Retina (tissue), 1 donor: ENCODE measurements at regions not wholly inside any gene's neighbourhood (a gene's known extent, or its start where the extent isn't known, plus 50 kb on each side); places are given as distances from the start of the nearest gene placed in this dataset.
A peak's percentile ranks its signal among the peaks of the same experiment; 100 is the strongest.

Source experiments
- DNase-seq: peaks from one replicate; pipeline ENCODE4 v3.0.0-alpha.2; 2016

- no peak for DNase-seq
Observed at GRCh38 chr2:21404827-21405625, 281.3 kb downstream of the TDRD15 start.

- no peak for DNase-seq
Observed at GRCh38 chr2:21406386-21406785, 282.6 kb downstream of the TDRD15 start.

GRCh38 chr2:21406911-21407310, 283.1 kb downstream of the TDRD15 start:
- DNase-seq: no peak

- DNase-seq: no peak
Observed at GRCh38 chr2:21407851-21408250, 284.1 kb downstream of the TDRD15 start.

GRCh38 chr2:21411741-21412140, 288.0 kb downstream of the TDRD15 start:
- no peak for DNase-seq

GRCh38 chr2:21412944-21413443, 289.2 kb downstream of the TDRD15 start:
- no peak for DNase-seq

GRCh38 chr2:21415234-21415633, 291.5 kb downstream of the TDRD15 start:
- no peak for DNase-seq

- DNase-seq: no peak
Observed at GRCh38 chr2:21416226-21416625, 292.5 kb downstream of the TDRD15 start.

- DNase-seq: no peak
Observed at GRCh38 chr2:21418456-21418855, 294.7 kb downstream of the TDRD15 start.

GRCh38 chr2:21420553-21421335, 297.0 kb downstream of the TDRD15 start:
- no peak for DNase-seq

GRCh38 chr2:21422050-21422449, 298.3 kb downstream of the TDRD15 start:
- DNase-seq: no peak

- no peak for DNase-seq
Observed at GRCh38 chr2:21422724-21423522, 299.2 kb downstream of the TDRD15 start.

- no peak for DNase-seq
Observed at GRCh38 chr2:21423854-21424253, 300.1 kb downstream of the TDRD15 start.

GRCh38 chr2:21424375-21424774, 300.6 kb downstream of the TDRD15 start:
- DNase-seq: no peak

GRCh38 chr2:21427606-21428005, 303.8 kb downstream of the TDRD15 start:
- no peak for DNase-seq

- DNase-seq: no peak
Observed at GRCh38 chr2:21428754-21429153, 305.0 kb downstream of the TDRD15 start.

- DNase-seq: no peak
Observed at GRCh38 chr2:21429747-21430146, 306.0 kb downstream of the TDRD15 start.

GRCh38 chr2:21431078-21431477, 307.3 kb downstream of the TDRD15 start:
- peak; percentile 23 for DNase-seq

GRCh38 chr2:21438949-21439348, 315.2 kb downstream of the TDRD15 start:
- DNase-seq: no peak

GRCh38 chr2:21441442-21441841, 317.7 kb downstream of the TDRD15 start:
- no peak for DNase-seq

GRCh38 chr2:21443494-21444105, 319.8 kb downstream of the TDRD15 start:
- no peak for DNase-seq

GRCh38 chr2:21449881-21450280, 326.1 kb downstream of the TDRD15 start:
- DNase-seq: no peak

GRCh38 chr2:21451403-21451802, 327.6 kb downstream of the TDRD15 start:
- DNase-seq: no peak
